Neural cell (in vitro differentiated cells): ENCODE measurements at regions not wholly inside any gene's neighbourhood (a gene's known extent, or its start where the extent isn't known, plus 50 kb on each side); places are given as distances from the start of the nearest gene placed in this dataset.

Experiments
- EZH2 ChIP-seq: fragments of 200-600, 300-800 bp; shearing (Covaris generic), sonication (generic); IDR thresholded peaks from 2 replicates; pipeline ENCODE4 v1.6.1; 2014; ENCODE audit warnings: antibody characterized with exemption, low read length, borderline replicate concordance, mild to moderate bottlenecking; ENCODE audit not compliant: insufficient read depth, poor library complexity, severe bottlenecking
- TF ChIP-seq, protein P1 (sequence below): fragments of 450-650 bp; IDR thresholded peaks from 2 replicates; pipeline ENCODE4 v1.5.1; 2014; ENCODE audit warnings: antibody characterized with exemption, mild to moderate bottlenecking, moderate library complexity; ENCODE audit not compliant: poor library complexity, severe bottlenecking

DNA sequence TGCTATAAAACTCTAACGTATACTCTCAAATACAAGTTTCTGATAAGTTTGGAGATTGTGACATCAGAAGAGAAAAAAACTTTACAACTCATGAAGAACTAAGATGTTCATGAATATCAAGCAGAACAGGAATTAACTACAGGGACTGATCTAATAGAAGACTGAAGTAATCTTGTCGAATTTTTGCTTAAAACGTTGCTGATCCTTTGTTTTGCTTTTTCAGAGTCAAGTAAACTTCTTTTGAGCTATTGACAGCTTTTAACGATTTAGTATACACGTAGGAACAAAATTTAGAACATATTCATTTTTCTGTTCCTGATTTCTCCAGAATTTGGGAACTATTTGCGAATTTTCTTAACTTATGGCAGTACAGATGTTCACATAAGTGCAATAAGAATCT, 610.2 kb downstream of the SI start:
- no peak for TF ChIP-seq EZH2
- TF ChIP-seq, protein P1, sequence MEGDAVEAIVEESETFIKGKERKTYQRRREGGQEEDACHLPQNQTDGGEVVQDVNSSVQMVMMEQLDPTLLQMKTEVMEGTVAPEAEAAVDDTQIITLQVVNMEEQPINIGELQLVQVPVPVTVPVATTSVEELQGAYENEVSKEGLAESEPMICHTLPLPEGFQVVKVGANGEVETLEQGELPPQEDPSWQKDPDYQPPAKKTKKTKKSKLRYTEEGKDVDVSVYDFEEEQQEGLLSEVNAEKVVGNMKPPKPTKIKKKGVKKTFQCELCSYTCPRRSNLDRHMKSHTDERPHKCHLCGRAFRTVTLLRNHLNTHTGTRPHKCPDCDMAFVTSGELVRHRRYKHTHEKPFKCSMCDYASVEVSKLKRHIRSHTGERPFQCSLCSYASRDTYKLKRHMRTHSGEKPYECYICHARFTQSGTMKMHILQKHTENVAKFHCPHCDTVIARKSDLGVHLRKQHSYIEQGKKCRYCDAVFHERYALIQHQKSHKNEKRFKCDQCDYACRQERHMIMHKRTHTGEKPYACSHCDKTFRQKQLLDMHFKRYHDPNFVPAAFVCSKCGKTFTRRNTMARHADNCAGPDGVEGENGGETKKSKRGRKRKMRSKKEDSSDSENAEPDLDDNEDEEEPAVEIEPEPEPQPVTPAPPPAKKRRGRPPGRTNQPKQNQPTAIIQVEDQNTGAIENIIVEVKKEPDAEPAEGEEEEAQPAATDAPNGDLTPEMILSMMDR = no peak
